DND-41 (cell line): ENCODE measurements at regions not wholly inside any gene's neighbourhood (a gene's known extent, or its start where the extent isn't known, plus 50 kb on each side); places are given as distances from the start of the nearest gene placed in this dataset.

ENCODE experiments used
- ATAC-seq: fragments of 200-7000 bp; cut with Tn5 transposase; 3 replicates; pipeline ENCODE4 v1.9.1; 2021; ENCODE audit warnings: low read depth; ENCODE audit not compliant: insufficient read depth
- DNase-seq: peaks from one replicate; pipeline ENCODE4 v3.0.0-alpha.2; 2020
- H2AFZ ChIP-seq: 2 replicates; pipeline ENCODE4 v1.6.0; 2012; ENCODE audit warnings: low read depth, low read length
- H3K27ac ChIP-seq: 2 replicates; pipeline ENCODE4 v1.5.1; 2012; ENCODE audit warnings: low read length, inconsistent platforms
- H3K27me3 ChIP-seq: fragments of 200-600 bp; sonication (generic); 2 replicates; pipeline ENCODE4 v1.6.0; 2012; ENCODE audit warnings: low read length, mild to moderate bottlenecking, inconsistent platforms; ENCODE audit not compliant: insufficient read depth, poor library complexity
- H3K36me3 ChIP-seq: 2 replicates; pipeline ENCODE4 v1.5.1; 2012; ENCODE audit warnings: low read length, inconsistent platforms; ENCODE audit not compliant: insufficient read depth
- H3K4me1 ChIP-seq: 2 replicates; pipeline ENCODE4 v1.5.1; 2012; ENCODE audit warnings: mild to moderate bottlenecking, low read length; ENCODE audit not compliant: insufficient read depth
- H3K4me2 ChIP-seq: 2 replicates; pipeline ENCODE4 v1.6.0; 2012; ENCODE audit warnings: mild to moderate bottlenecking, moderate library complexity, low read length, inconsistent platforms; ENCODE audit not compliant: insufficient read depth
- H3K4me3 ChIP-seq, 2 experiments: fragments of 200-600 bp in 1 of 2; shearing (Covaris generic) in 1 of 2; 2 replicates each; pipeline ENCODE4 v1.5.1; 2012 to 2016; ENCODE audit warnings: inconsistent platforms in 2 of 2, low read length in 2 of 2, mild to moderate bottlenecking in 2 of 2, low read depth in 1 of 2, moderate library complexity in 1 of 2
- H3K79me2 ChIP-seq: 2 replicates; pipeline ENCODE4 v1.6.0; 2012; ENCODE audit warnings: low read length, inconsistent platforms; ENCODE audit not compliant: insufficient read depth
- H3K9ac ChIP-seq: 2 replicates; pipeline ENCODE4 v1.6.0; 2012; ENCODE audit warnings: low read depth, mild to moderate bottlenecking, inconsistent platforms, low read length, moderate library complexity
- H3K9me3 ChIP-seq: 2 replicates; pipeline ENCODE4 v1.5.1; 2012; ENCODE audit warnings: low read length, moderate library complexity, mild to moderate bottlenecking, inconsistent platforms; ENCODE audit not compliant: insufficient read depth, severe bottlenecking
- H4K20me1 ChIP-seq: 2 replicates; pipeline ENCODE4 v1.6.0; 2012; ENCODE audit warnings: low read length; ENCODE audit not compliant: insufficient read depth
- CTCF ChIP-seq: IDR thresholded peaks from 2 replicates; pipeline ENCODE4 v1.5.1; 2012; ENCODE audit warnings: borderline replicate concordance, low read length, moderate library complexity, mild to moderate bottlenecking; ENCODE audit not compliant: poor library complexity, severe bottlenecking; ENCODE audit errors: extremely low read depth
- EZH2 ChIP-seq: IDR thresholded peaks from 3 replicates; pipeline ENCODE4 v1.6.1; 2012; ENCODE audit warnings: borderline replicate concordance, low read depth, mild to moderate bottlenecking, moderate library complexity, low read length, inconsistent platforms; ENCODE audit not compliant: severe bottlenecking

DNA sequence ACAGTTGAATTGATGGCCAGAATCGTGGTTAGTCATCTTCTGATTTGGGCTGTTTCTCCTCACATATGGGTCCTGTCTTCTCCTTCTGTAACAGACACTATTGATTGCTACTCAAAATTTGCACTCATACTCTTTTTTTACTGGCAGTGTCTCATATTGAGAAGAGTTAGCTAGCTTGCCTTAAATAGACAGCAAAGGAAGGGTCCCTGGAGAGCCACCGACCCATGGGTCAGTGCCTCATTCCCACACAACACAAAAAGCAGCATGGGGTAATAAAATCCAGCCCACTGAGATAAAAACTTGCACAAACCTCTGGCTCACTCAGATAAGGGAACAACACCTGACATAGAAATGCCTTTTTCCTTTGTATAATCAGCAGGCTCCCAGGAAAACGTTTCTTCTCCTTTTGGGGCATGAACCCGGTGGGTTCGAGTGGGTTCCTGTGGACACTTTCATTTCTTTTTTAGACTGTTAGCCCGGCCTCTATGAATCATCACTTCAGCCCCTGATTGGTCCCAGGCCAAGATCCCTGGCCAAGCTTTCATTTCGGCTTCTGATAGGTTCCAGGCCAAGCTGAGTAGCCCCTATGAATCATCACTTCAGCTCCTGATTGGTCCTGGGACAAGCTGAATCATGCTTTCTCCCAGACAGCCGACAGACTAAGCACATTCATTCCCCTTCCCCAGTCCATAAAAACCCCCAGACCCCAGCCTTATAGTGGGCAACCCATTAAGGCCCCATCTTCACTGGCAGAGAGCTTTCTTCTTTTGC lies 408.1 kb downstream of the DCAF12L2 start:
- ATAC-seq (no peak), DNase-seq (no peak)
- Histone ChIP-seq H3K4me1 (no peaks in the 10 kb centered on the region), H2AFZ (no peak overlapping the region), H3K4me2 (no peak overlapping the region), H3K79me2 (no peaks in the 10 kb centered on the region), H3K27ac (no peak overlapping the region), H3K27me3 (no peaks in the 10 kb centered on the region), H3K9me3 (no peaks in the 10 kb centered on the region), H3K4me3 (no peak overlapping the region), H3K9ac (no peak overlapping the region), H4K20me1 (no peaks in the 10 kb centered on the region), H3K36me3 (no peaks in the 10 kb centered on the region)
- TF ChIP-seq EZH2 (no peak), CTCF (no peak)

GRCh38 chrX:125758819-125759218 lies 407.3 kb downstream of the DCAF12L2 start:
- no peak for ATAC-seq
- Histone ChIP-seq H3K79me2 (no peaks in the 10 kb centered on the region), H3K4me2 (no peak overlapping the region), H3K36me3 (no peaks in the 10 kb centered on the region), H3K9me3 (no peaks in the 10 kb centered on the region), H3K27ac (no peak overlapping the region), H3K4me3 (no peak overlapping the region), H3K27me3 (no peaks in the 10 kb centered on the region), H3K4me1 (no peaks in the 10 kb centered on the region), H3K9ac (no peak overlapping the region), H2AFZ (no peak overlapping the region), H4K20me1 (no peaks in the 10 kb centered on the region)
- DNase-seq = no peak
- TF ChIP-seq CTCF (no peak), EZH2 (no peak)

- Histone ChIP-seq H3K79me2 (no peaks in the 10 kb centered on the region), H3K27me3 (no peaks in the 10 kb centered on the region), H3K4me3 (no peak overlapping the region), H3K27ac (no peak overlapping the region), H2AFZ (no peak overlapping the region), H3K9ac (no peak overlapping the region), H3K4me2 (no peak overlapping the region), H3K4me1 (no peaks in the 10 kb centered on the region), H3K36me3 (no peaks in the 10 kb centered on the region), H4K20me1 (no peaks in the 10 kb centered on the region), H3K9me3 (no peaks in the 10 kb centered on the region)
- TF ChIP-seq EZH2 (no peak), CTCF (no peak)
- ATAC-seq = no peak
- no peak for DNase-seq
Observed at GRCh38 chrX:125762954-125763353, 403.1 kb downstream of the DCAF12L2 start.

- TF ChIP-seq CTCF = no peak
- TF ChIP-seq EZH2 = no peak
- no peaks in the 10 kb centered on the region for H4K20me1 ChIP-seq
- ATAC-seq (no peak), DNase-seq (no peak)
- no peaks in the 10 kb centered on the region for H3K27me3 ChIP-seq
- H3K4me2 ChIP-seq = no peak overlapping the region
- H3K9me3 ChIP-seq = no peaks in the 10 kb centered on the region
- H3K79me2 ChIP-seq = no peaks in the 10 kb centered on the region
- no peak overlapping the region for H2AFZ ChIP-seq
- H3K36me3 ChIP-seq = no peaks in the 10 kb centered on the region
- no peak overlapping the region for H3K9ac ChIP-seq
- H3K4me1 ChIP-seq = no peaks in the 10 kb centered on the region
- H3K27ac ChIP-seq = no peak overlapping the region
- no peak overlapping the region for H3K4me3 ChIP-seq
Observed at GRCh38 chrX:125765347-125765746, 400.7 kb downstream of the DCAF12L2 start.
